Heart left ventricle (tissue), 16 donors: ENCODE measurements at regions not wholly inside any gene's neighbourhood (a gene's known extent, or its start where the extent isn't known, plus 50 kb on each side); places are given as distances from the start of the nearest gene placed in this dataset.

Experiments used
- ATAC-seq, 4 donors: fragments of 200-7000 bp; cut with Tn5 transposase; one replicate each; pipeline ENCODE4 v1.9.1; 2020 to 2022; ENCODE audit warnings: moderate library complexity in 4 of 4, mild to moderate bottlenecking in 3 of 4, moderate number of reproducible peaks in 1 of 4
- DNase-seq, 5 donors: peaks; one replicate each; pipeline ENCODE4 v3.0.0-alpha.2; 2020
- H3K27ac ChIP-seq, 12 donors: fragments of 200-600 bp; sonication (generic) in 4 of 12; one replicate each; pipeline versions ENCODE4 v1.5.0 to v1.8.0; 2016 to 2022; ENCODE audit warnings: mild to moderate bottlenecking in 2 of 12
- H3K27me3 ChIP-seq, 9 donors: fragments of 200-600 bp; sonication (generic) in 2 of 9; one replicate each; pipeline versions ENCODE4 v1.5.1 to v1.8.0; 2016 to 2022; ENCODE audit warnings: mild to moderate bottlenecking in 3 of 9
- H3K36me3 ChIP-seq, 9 donors: fragments of 200-600 bp; sonication (generic) in 2 of 9; one replicate each; pipeline versions ENCODE4 v1.5.0 to v1.8.0; 2018 to 2022; ENCODE audit warnings: mild to moderate bottlenecking in 2 of 9
- H3K4me1 ChIP-seq, 12 donors: fragments of 200-600 bp; sonication (generic) in 4 of 12; one replicate each; pipeline versions ENCODE4 v1.5.0 to v1.8.0; 2016 to 2022; ENCODE audit warnings: mild to moderate bottlenecking in 3 of 12
- H3K4me3 ChIP-seq, 12 donors: fragments of 200-600 bp; sonication (generic) in 4 of 12; one replicate each; pipeline versions ENCODE4 v1.5.0 to v1.8.0; 2017 to 2022; ENCODE audit warnings: mild to moderate bottlenecking in 9 of 12, moderate library complexity in 4 of 12
- H3K9me3 ChIP-seq, 12 donors: fragments of 200-600 bp; sonication (generic) in 4 of 12; one replicate each; pipeline versions ENCODE4 v1.5.0 to v1.8.0; 2016 to 2022; ENCODE audit warnings: mild to moderate bottlenecking in 1 of 12
- CTCF ChIP-seq, 12 donors: fragments of 200-600 bp; sonication (generic) in 4 of 12; IDR thresholded peaks; one replicate each; pipeline versions ENCODE4 v1.5.0 to v1.8.0; 2018 to 2022; ENCODE audit warnings: antibody characterized with exemption in 12 of 12, mild to moderate bottlenecking in 5 of 12
- POLR2A ChIP-seq, 2 donors: fragments of 450-650 bp; IDR thresholded peaks; one replicate each; pipeline ENCODE4 v1.6.1; 2017; ENCODE audit warnings: antibody characterized with exemption in 2 of 2, mild to moderate bottlenecking in 2 of 2, moderate library complexity in 2 of 2
- WGBS, 4 donors: extraction: QIAGEN DNeasy Blood & Tissue Kit in 2 of 4; methylation state at CpG; one replicate each; pipeline versions ENCODE4 v1.1.5 to v1.1.7; 2013 to 2018; 5-methylcytosine and 5-hydroxymethylcytosine counted together
- intact Hi-C, 10 donors: fragments of 100-400 bp; cut with DNase I; formaldehyde crosslinking; loops; one replicate each; pipeline versions ENCODE4 v1.11.1 to v1.14.2; 2022
- donor health status: ischemic (EF 13 %, LVEDD 7.1; RV severe dilation, severe dysfunction).
- donor health status: healthy with polysubstance abuse.
- donor health status: DM: no; HTN: yes; CAD: no.
- donor health status: DM: no; HTN: no; CAD: no.
- donor health status: ischemic (EF 25% LVEDD 6.9; RV normal size, moderate dysfunction).
- donor health status: ischemic (EF 25% LVEDD 5.7; RV mildly dilated, moderate dysfunction).
- donor health status: healthy.
- donor health status: DM: yes; HTN: yes; CAD: no.
- donor health status: ischemic (EF 35%, LVEDD 5.7; RV mildly dilated, moderate dysfunction).
- donor health status: nonischemic (EF 11% LVEDD 7.7; RV severe dilation, severe dysfunction).
- donor health status: DM: yes; HTN: yes; CAD: no.
- donor health status: PGD.
- donor health status: ischemic (EF 29% LVEDD 5.4; RV normal size, mild dysfunction).
- donor health status: nonischemic (EF 23%, LVEDD 6.1; RV moderate dilation, normal function).

- ATAC-seq (no peak), DNase-seq (no peak)
- Histone ChIP-seq H3K4me3 (no peak overlapping the region), H3K36me3 (no peaks in the 10 kb centered on the region), H3K4me1 (peaks cover 0 to 37% (median 5%) of the 10 kb centered on the region in 12 donors), H3K27me3 (no peaks in the 10 kb centered on the region), H3K27ac (peak overlapping the region in 2 of 12 donors; percentile 15 to 19), H3K9me3 (no peaks in the 10 kb centered on the region)
- intact Hi-C loops, result loop anchor here in 2 of 10 donors (5.0 to 10.0 kb wide), 2 partner anchors 47 to 115 kb away; no protein-coding TSS in a partner anchor
- TF ChIP-seq POLR2A (IDR thresholded peaks at IDR 0.05) (no peak), CTCF (IDR thresholded peaks at IDR 0.05) (no peak)
- 67 to 89% (median 82%) methylated on average over 1 of the region's 1 CpG for WGBS, 4 donors
These were observed 250.4 kb upstream of the PCSK5 start for GRCh38 chr9:75639971-75640610.

GRCh38 chr9:75642522-75642921 is 248.0 kb upstream of the PCSK5 start:
- H3K27me3 ChIP-seq, result no peaks in the 10 kb centered on the region
- intact Hi-C loops, result loop anchor here in 2 of 10 donors (5.0 to 10.0 kb wide), 2 partner anchors 45 to 112 kb away; no protein-coding TSS in a partner anchor
- H3K4me1 ChIP-seq, result peaks cover 0 to 25% (median 5%) of the 10 kb centered on the region in 12 donors
- peak overlapping the region in 5 of 12 donors; percentile 35 to 58 (median 49) for H3K27ac ChIP-seq
- no peak for TF ChIP-seq CTCF (IDR thresholded peaks at IDR 0.05)
- no peak for TF ChIP-seq POLR2A (IDR thresholded peaks at IDR 0.05)
- H3K4me3 ChIP-seq, result no peak overlapping the region
- H3K36me3 ChIP-seq, result no peaks in the 10 kb centered on the region
- H3K9me3 ChIP-seq, result no peaks in the 10 kb centered on the region
- ATAC-seq (peak; percentile 50 to 83 (median 72)), DNase-seq (no peak)

- peaks cover 0 to 3% (median 0%) of the 10 kb centered on the region in 12 donors for H3K9me3 ChIP-seq
- H3K27ac ChIP-seq, result no peak overlapping the region
- no peak overlapping the region for H3K4me3 ChIP-seq
- intact Hi-C loops, result loop anchor here in 2 of 10 donors (5.0 to 10.0 kb wide), 3 partner anchors 43 to 110 kb away; no protein-coding TSS in a partner anchor
- WGBS, 4 donors, result 22 to 50% (median 36%) methylated on average over 1 to 2 of the region's 2 CpGs
- H3K36me3 ChIP-seq, result no peaks in the 10 kb centered on the region
- TF ChIP-seq CTCF (IDR thresholded peaks at IDR 0.05), result no peak
- no peak for TF ChIP-seq POLR2A (IDR thresholded peaks at IDR 0.05)
- H3K4me1 ChIP-seq, result peaks cover 0 to 21% (median 5%) of the 10 kb centered on the region in 12 donors
- DNase-seq (peak in 1 of 5 donors; percentile 55), ATAC-seq (peak in 2 of 4 donors; percentile 7 to 50)
- no peaks in the 10 kb centered on the region for H3K27me3 ChIP-seq
These were observed 245.8 kb upstream of the PCSK5 start for GRCh38 chr9:75644649-75645048.

- TF ChIP-seq CTCF (IDR thresholded peaks at IDR 0.05) (no peak), POLR2A (IDR thresholded peaks at IDR 0.05) (no peak)
- Histone ChIP-seq H3K27me3 (no peaks in the 10 kb centered on the region), H3K9me3 (peaks cover 0 to 10% (median 0%) of the 10 kb centered on the region in 12 donors), H3K4me3 (no peak overlapping the region), H3K4me1 (peaks cover 0 to 11% (median under 1%) of the 10 kb centered on the region in 12 donors), H3K27ac (no peak overlapping the region), H3K36me3 (no peaks in the 10 kb centered on the region)
- 90 to 95% (median 93%) methylated on average over 8 of the region's 8 CpGs for WGBS, 4 donors
- no peak for DNase-seq
- intact Hi-C loops, result loop anchor here in 1 of 10 donors (5.0 to 10.0 kb wide), 2 partner anchors 49 to 107 kb away; no protein-coding TSS in a partner anchor
- peak in 1 of 4 donors; percentile 7 for ATAC-seq
These were observed 242.4 kb upstream of the PCSK5 start for GRCh38 chr9:75648034-75648433.
